ENCODE measurements at regions not wholly inside any gene's neighbourhood (a gene's known extent, or its start where the extent isn't known, plus 50 kb on each side); places are given as distances from the start of the nearest gene placed in this dataset.
"Not testable (repeated sequence)": the region's sequence is repeated elsewhere in the genome, so short reads cannot be mapped to it uniquely, and the experiment has no call there.

GRCh38 chr13:55159765-55160164 lies 1981.0 kb upstream of the PRR20A start:
- no peaks in the 10 kb centered on the region for H3K36me3 Mint-ChIP-seq (ENCODE audit: insufficient read depth)
- no peaks in the 10 kb centered on the region for H3K9me3 Mint-ChIP-seq (ENCODE audit: low read depth)

GRCh38 chr13:55160867-55161266 lies 1979.9 kb upstream of the PRR20A start:
- H3K27ac Mint-ChIP-seq: no peak overlapping the region
- TF ChIP-seq, protein P1, sequence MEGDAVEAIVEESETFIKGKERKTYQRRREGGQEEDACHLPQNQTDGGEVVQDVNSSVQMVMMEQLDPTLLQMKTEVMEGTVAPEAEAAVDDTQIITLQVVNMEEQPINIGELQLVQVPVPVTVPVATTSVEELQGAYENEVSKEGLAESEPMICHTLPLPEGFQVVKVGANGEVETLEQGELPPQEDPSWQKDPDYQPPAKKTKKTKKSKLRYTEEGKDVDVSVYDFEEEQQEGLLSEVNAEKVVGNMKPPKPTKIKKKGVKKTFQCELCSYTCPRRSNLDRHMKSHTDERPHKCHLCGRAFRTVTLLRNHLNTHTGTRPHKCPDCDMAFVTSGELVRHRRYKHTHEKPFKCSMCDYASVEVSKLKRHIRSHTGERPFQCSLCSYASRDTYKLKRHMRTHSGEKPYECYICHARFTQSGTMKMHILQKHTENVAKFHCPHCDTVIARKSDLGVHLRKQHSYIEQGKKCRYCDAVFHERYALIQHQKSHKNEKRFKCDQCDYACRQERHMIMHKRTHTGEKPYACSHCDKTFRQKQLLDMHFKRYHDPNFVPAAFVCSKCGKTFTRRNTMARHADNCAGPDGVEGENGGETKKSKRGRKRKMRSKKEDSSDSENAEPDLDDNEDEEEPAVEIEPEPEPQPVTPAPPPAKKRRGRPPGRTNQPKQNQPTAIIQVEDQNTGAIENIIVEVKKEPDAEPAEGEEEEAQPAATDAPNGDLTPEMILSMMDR (IDR thresholded peaks at IDR 0.05; ENCODE audit: unreplicated experiment): no peak

More at GRCh38 chr13:55159765-55160164, 1981.0 kb upstream of the PRR20A start:
- Mint-ChIP-seq H3K4me3 (ENCODE audit: low read depth) (no peak overlapping the region), H3K4me1 (ENCODE audit: low read depth) (peaks cover 1% of the 10 kb centered on the region), H3K27me3 (no peaks in the 10 kb centered on the region), H3K27ac (no peak overlapping the region)
- TF ChIP-seq, protein P1 (IDR thresholded peaks at IDR 0.05; ENCODE audit: unreplicated experiment): no peak
- DNase-seq (ENCODE audit: low spot score, unreplicated experiment): no peak

GRCh38 chr13:55178582-55178981 lies 1962.1 kb upstream of the PRR20A start:
- not testable (repeated sequence) for H3K36me3 Mint-ChIP-seq (ENCODE audit: insufficient read depth); H3K27ac Mint-ChIP-seq; H3K4me3 Mint-ChIP-seq (ENCODE audit: low read depth); DNase-seq (ENCODE audit: low spot score, unreplicated experiment); H3K4me1 Mint-ChIP-seq (ENCODE audit: low read depth); H3K27me3 Mint-ChIP-seq
- H3K9me3 Mint-ChIP-seq (ENCODE audit: low read depth): peaks cover 14% of the 10 kb centered on the region

More at GRCh38 chr13:55160867-55161266, 1979.9 kb upstream of the PRR20A start:
- DNase-seq (ENCODE audit: low spot score, unreplicated experiment): no peak
- H3K4me3 Mint-ChIP-seq (ENCODE audit: low read depth): no peak overlapping the region
- H3K27me3 Mint-ChIP-seq: no peaks in the 10 kb centered on the region
- no peaks in the 10 kb centered on the region for H3K36me3 Mint-ChIP-seq (ENCODE audit: insufficient read depth)
- peaks cover 1% of the 10 kb centered on the region for H3K4me1 Mint-ChIP-seq (ENCODE audit: low read depth)
- no peaks in the 10 kb centered on the region for H3K9me3 Mint-ChIP-seq (ENCODE audit: low read depth)

GRCh38 chr13:55190996-55191395 lies 1949.7 kb upstream of the PRR20A start:
- H3K4me1 Mint-ChIP-seq (ENCODE audit: low read depth): no peaks in the 10 kb centered on the region

GRCh38 chr13:55199134-55199533 lies 1941.6 kb upstream of the PRR20A start:
- no peak overlapping the region for H3K27ac Mint-ChIP-seq
- DNase-seq (ENCODE audit: low spot score, unreplicated experiment): no peak
- H3K36me3 Mint-ChIP-seq (ENCODE audit: insufficient read depth): no peaks in the 10 kb centered on the region
- peaks cover 16% of the 10 kb centered on the region for H3K9me3 Mint-ChIP-seq (ENCODE audit: low read depth)
- TF ChIP-seq, protein P1 (IDR thresholded peaks at IDR 0.05; ENCODE audit: unreplicated experiment): peak; percentile 52
- H3K4me3 Mint-ChIP-seq (ENCODE audit: low read depth): no peak overlapping the region
- H3K27me3 Mint-ChIP-seq: no peaks in the 10 kb centered on the region
- H3K4me1 Mint-ChIP-seq (ENCODE audit: low read depth): peaks cover 4% of the 10 kb centered on the region

More at GRCh38 chr13:55190996-55191395, 1949.7 kb upstream of the PRR20A start:
- H3K36me3 Mint-ChIP-seq (ENCODE audit: insufficient read depth): no peaks in the 10 kb centered on the region
- TF ChIP-seq, protein P1 (IDR thresholded peaks at IDR 0.05; ENCODE audit: unreplicated experiment): no peak
- H3K27ac Mint-ChIP-seq: no peak overlapping the region
- H3K4me3 Mint-ChIP-seq (ENCODE audit: low read depth): no peak overlapping the region
- DNase-seq (ENCODE audit: low spot score, unreplicated experiment): no peak
- H3K27me3 Mint-ChIP-seq: no peaks in the 10 kb centered on the region
- H3K9me3 Mint-ChIP-seq (ENCODE audit: low read depth): peaks cover 5% of the 10 kb centered on the region

- Mint-ChIP-seq H3K4me3 (ENCODE audit: low read depth) (no peak overlapping the region), H3K4me1 (ENCODE audit: low read depth) (no peaks in the 10 kb centered on the region), H3K27me3 (no peaks in the 10 kb centered on the region), H3K27ac (no peak overlapping the region), H3K9me3 (ENCODE audit: low read depth) (no peaks in the 10 kb centered on the region), H3K36me3 (ENCODE audit: insufficient read depth) (no peaks in the 10 kb centered on the region)
- TF ChIP-seq, protein P1 (IDR thresholded peaks at IDR 0.05; ENCODE audit: unreplicated experiment): no peak
- DNase-seq (ENCODE audit: low spot score, unreplicated experiment): no peak
Measured at GRCh38 chr13:55214841-55215345, 1925.8 kb upstream of the PRR20A start.
